ENCODE measurements at regions not wholly inside any gene's neighbourhood (a gene's known extent, or its start where the extent isn't known, plus 50 kb on each side); places are given as distances from the start of the nearest gene placed in this dataset.
A peak's percentile ranks its signal among the peaks of the same experiment; 100 is the strongest.

- no peaks in the 10 kb centered on the region for H3K36me3 ChIP-seq (ENCODE audit: insufficient read depth, low read length)
- H4K20me1 ChIP-seq (ENCODE audit: insufficient read depth, low read length): no peaks in the 10 kb centered on the region
- H3K79me2 ChIP-seq (ENCODE audit: insufficient read depth, low read length): no peaks in the 10 kb centered on the region
- no peak overlapping the region for H3K9ac ChIP-seq (ENCODE audit: low read depth, low read length)
- H3K27ac ChIP-seq (ENCODE audit: low read length): no peak overlapping the region
- DNase-seq (peak; percentile 33), ATAC-seq (ENCODE audit: insufficient read depth, low read depth) (peak; percentile 73; the same call in 2 of the 3 replicates)
- H3K4me1 ChIP-seq (ENCODE audit: insufficient read depth, low read length): no peaks in the 10 kb centered on the region
- no peak overlapping the region for H3K4me2 ChIP-seq (ENCODE audit: insufficient read depth, low read length)
- H3K9me3 ChIP-seq (ENCODE audit: insufficient read depth, low read length, severe bottlenecking): no peaks in the 10 kb centered on the region
- H3K27me3 ChIP-seq (ENCODE audit: insufficient read depth, low read length, poor library complexity): no peaks in the 10 kb centered on the region
- TF ChIP-seq, protein P1, sequence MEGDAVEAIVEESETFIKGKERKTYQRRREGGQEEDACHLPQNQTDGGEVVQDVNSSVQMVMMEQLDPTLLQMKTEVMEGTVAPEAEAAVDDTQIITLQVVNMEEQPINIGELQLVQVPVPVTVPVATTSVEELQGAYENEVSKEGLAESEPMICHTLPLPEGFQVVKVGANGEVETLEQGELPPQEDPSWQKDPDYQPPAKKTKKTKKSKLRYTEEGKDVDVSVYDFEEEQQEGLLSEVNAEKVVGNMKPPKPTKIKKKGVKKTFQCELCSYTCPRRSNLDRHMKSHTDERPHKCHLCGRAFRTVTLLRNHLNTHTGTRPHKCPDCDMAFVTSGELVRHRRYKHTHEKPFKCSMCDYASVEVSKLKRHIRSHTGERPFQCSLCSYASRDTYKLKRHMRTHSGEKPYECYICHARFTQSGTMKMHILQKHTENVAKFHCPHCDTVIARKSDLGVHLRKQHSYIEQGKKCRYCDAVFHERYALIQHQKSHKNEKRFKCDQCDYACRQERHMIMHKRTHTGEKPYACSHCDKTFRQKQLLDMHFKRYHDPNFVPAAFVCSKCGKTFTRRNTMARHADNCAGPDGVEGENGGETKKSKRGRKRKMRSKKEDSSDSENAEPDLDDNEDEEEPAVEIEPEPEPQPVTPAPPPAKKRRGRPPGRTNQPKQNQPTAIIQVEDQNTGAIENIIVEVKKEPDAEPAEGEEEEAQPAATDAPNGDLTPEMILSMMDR (IDR thresholded peaks at IDR 0.05; ENCODE audit: borderline replicate concordance, extremely low read depth, low read length, poor library complexity, severe bottlenecking): peak; percentile 68
- no peak for TF ChIP-seq EZH2 (IDR thresholded peaks at IDR 0.05; ENCODE audit: borderline replicate concordance, low read depth, low read length, severe bottlenecking)
- H2AFZ ChIP-seq (ENCODE audit: low read depth, low read length): no peak overlapping the region
- no peak overlapping the region for H3K4me3 ChIP-seq (ENCODE audit: low read depth in 1 of 2, low read length in 2 of 2)
Observed at GRCh38 chrX:10722851-10723250, 102.5 kb upstream of the MID1 start.

DNA sequence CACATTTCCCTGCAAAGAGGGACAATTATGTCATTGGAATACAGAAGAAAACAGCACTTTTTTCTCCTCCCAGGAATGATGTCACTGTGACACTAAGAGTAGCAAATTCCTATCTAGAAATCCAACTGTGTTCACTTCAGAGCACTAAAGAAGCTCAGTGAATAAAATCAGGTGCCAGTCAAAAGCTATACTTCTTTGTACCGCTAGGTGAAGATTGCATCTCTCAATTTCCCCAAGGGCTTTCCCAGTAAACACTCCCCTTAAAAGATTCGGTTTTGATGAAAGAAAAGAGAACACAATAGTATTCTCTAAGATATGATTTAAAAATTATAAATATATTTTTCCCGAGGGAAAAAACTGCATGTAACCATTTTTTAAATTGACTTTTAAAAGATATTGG, 104.7 kb upstream of the MID1 start:
- Histone ChIP-seq H3K9me3 (ENCODE audit: insufficient read depth, low read length, severe bottlenecking) (no peaks in the 10 kb centered on the region), H3K9ac (ENCODE audit: low read depth, low read length) (no peak overlapping the region), H3K27me3 (ENCODE audit: insufficient read depth, low read length, poor library complexity) (no peaks in the 10 kb centered on the region), H3K27ac (ENCODE audit: low read length) (no peak overlapping the region), H2AFZ (ENCODE audit: low read depth, low read length) (no peak overlapping the region), H3K4me2 (ENCODE audit: insufficient read depth, low read length) (no peak overlapping the region), H3K36me3 (ENCODE audit: insufficient read depth, low read length) (no peaks in the 10 kb centered on the region), H3K4me1 (ENCODE audit: insufficient read depth, low read length) (no peaks in the 10 kb centered on the region), H4K20me1 (ENCODE audit: insufficient read depth, low read length) (no peaks in the 10 kb centered on the region), H3K4me3 (ENCODE audit: low read depth in 1 of 2, low read length in 2 of 2) (no peak overlapping the region), H3K79me2 (ENCODE audit: insufficient read depth, low read length) (no peaks in the 10 kb centered on the region)
- ATAC-seq (ENCODE audit: insufficient read depth, low read depth) (no peak), DNase-seq (no peak)
- TF ChIP-seq, protein P1 (IDR thresholded peaks at IDR 0.05; ENCODE audit: borderline replicate concordance, extremely low read depth, low read length, poor library complexity, severe bottlenecking): no peak
- TF ChIP-seq EZH2 (IDR thresholded peaks at IDR 0.05; ENCODE audit: borderline replicate concordance, low read depth, low read length, severe bottlenecking): no peak

GRCh38 chrX:10726647-10727046, 106.3 kb upstream of the MID1 start:
- Histone ChIP-seq H3K9ac (ENCODE audit: low read depth, low read length) (no peak overlapping the region), H3K4me2 (ENCODE audit: insufficient read depth, low read length) (no peak overlapping the region), H4K20me1 (ENCODE audit: insufficient read depth, low read length) (no peaks in the 10 kb centered on the region), H2AFZ (ENCODE audit: low read depth, low read length) (no peak overlapping the region), H3K27ac (ENCODE audit: low read length) (no peak overlapping the region), H3K4me3 (ENCODE audit: low read depth in 1 of 2, low read length in 2 of 2) (no peak overlapping the region), H3K79me2 (ENCODE audit: insufficient read depth, low read length) (no peaks in the 10 kb centered on the region), H3K9me3 (ENCODE audit: insufficient read depth, low read length, severe bottlenecking) (no peaks in the 10 kb centered on the region), H3K27me3 (ENCODE audit: insufficient read depth, low read length, poor library complexity) (no peaks in the 10 kb centered on the region), H3K4me1 (ENCODE audit: insufficient read depth, low read length) (no peaks in the 10 kb centered on the region), H3K36me3 (ENCODE audit: insufficient read depth, low read length) (no peaks in the 10 kb centered on the region)
- no peak for TF ChIP-seq EZH2 (IDR thresholded peaks at IDR 0.05; ENCODE audit: borderline replicate concordance, low read depth, low read length, severe bottlenecking)
- DNase-seq (no peak), ATAC-seq (ENCODE audit: insufficient read depth, low read depth) (no peak)

- no peaks in the 10 kb centered on the region for H3K36me3 ChIP-seq (ENCODE audit: insufficient read depth, low read length)
Observed at GRCh38 chrX:10728806-10729389, 108.5 kb upstream of the MID1 start.

More at GRCh38 chrX:10728806-10729389, 108.5 kb upstream of the MID1 start:
- no peaks in the 10 kb centered on the region for H3K4me1 ChIP-seq (ENCODE audit: insufficient read depth, low read length)
- no peaks in the 10 kb centered on the region for H4K20me1 ChIP-seq (ENCODE audit: insufficient read depth, low read length)
- DNase-seq: no peak
- H3K79me2 ChIP-seq (ENCODE audit: insufficient read depth, low read length): no peaks in the 10 kb centered on the region
- no peak overlapping the region for H3K27ac ChIP-seq (ENCODE audit: low read length)
- TF ChIP-seq, protein P1 (IDR thresholded peaks at IDR 0.05; ENCODE audit: borderline replicate concordance, extremely low read depth, low read length, poor library complexity, severe bottlenecking): no peak
- TF ChIP-seq EZH2 (IDR thresholded peaks at IDR 0.05; ENCODE audit: borderline replicate concordance, low read depth, low read length, severe bottlenecking): no peak
- no peaks in the 10 kb centered on the region for H3K9me3 ChIP-seq (ENCODE audit: insufficient read depth, low read length, severe bottlenecking)
- no peak overlapping the region for H3K9ac ChIP-seq (ENCODE audit: low read depth, low read length)
- H3K4me2 ChIP-seq (ENCODE audit: insufficient read depth, low read length): no peak overlapping the region
- H3K27me3 ChIP-seq (ENCODE audit: insufficient read depth, low read length, poor library complexity): no peaks in the 10 kb centered on the region
- H2AFZ ChIP-seq (ENCODE audit: low read depth, low read length): no peak overlapping the region
- ATAC-seq (ENCODE audit: insufficient read depth, low read depth): no peak
- no peak overlapping the region for H3K4me3 ChIP-seq (ENCODE audit: low read depth in 1 of 2, low read length in 2 of 2)

Measured in DND-41 (cell line).